ENCODE measurements at regions not wholly inside any gene's neighbourhood (a gene's known extent, or its start where the extent isn't known, plus 50 kb on each side); places are given as distances from the start of the nearest gene placed in this dataset.

DNA sequence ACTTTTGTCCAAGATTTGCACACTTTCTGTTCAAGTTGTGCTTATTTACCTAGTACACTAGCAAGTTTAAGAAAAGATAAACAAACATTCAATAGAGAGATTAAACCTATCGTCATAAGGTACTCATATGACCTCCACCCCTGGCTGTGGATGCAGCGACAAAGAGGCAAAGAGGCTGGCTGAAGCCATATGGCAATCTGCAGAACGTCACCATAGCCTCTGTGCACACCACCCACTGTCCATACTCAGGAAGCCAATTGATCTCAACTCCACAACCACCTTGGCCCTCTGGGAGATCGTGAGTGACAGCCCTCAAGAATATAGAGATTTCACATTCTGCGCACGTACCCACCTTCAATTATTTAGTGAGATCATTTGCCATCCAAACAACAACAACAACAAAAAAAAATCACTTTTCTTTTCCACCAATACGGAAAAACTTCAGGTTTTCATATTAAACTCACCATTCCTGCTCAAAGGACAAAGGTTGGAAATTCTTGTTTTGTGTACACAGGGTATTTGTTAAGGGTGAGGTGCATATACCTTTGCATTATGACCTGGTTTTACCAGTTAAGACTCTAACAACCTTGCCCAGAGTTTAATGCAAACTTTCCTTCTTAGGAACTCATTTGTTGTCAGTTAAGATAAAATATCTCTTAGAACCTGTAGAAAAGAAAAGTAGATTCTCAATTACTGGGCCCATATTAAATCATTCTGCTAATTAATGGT, 243.0 kb upstream of the FSTL5 start:
- TF ChIP-seq TAF1 (IDR thresholded peaks at IDR 0.05; ENCODE audit: borderline replicate concordance, low read depth, low read length) (no peak), POLR2A (IDR thresholded peaks at IDR 0.05; ENCODE audit: low read depth, low read length) (no peak)
